RWPE1 (cell line): ENCODE measurements at regions not wholly inside any gene's neighbourhood (a gene's known extent, or its start where the extent isn't known, plus 50 kb on each side); places are given as distances from the start of the nearest gene placed in this dataset.

Experiments
- CTCF ChIA-PET: fragments of 350-600 bp; sonication (Branson Sonifier 250); formaldehyde crosslinking; extraction: SDS; loops from one replicate; lab custom pipeline; 2021; lab: Yijun Ruan, JAX
- POLR2A ChIA-PET: fragments of 400-600 bp; formaldehyde crosslinking; extraction: SDS; loops from one replicate; lab custom pipeline; 2020; ENCODE audit warnings: antibody characterized with exemption; ENCODE audit not compliant: low non-redundant PET; lab: Yijun Ruan, JAX
- DNase-seq: peaks from one replicate; pipeline ENCODE4 v3.0.0; 2012; ENCODE audit warnings: low spot score
- H3K27ac ChIP-seq: fragments of 450-650 bp; 2 replicates; pipeline ENCODE4 v1.5.1; 2017
- TF ChIP-seq, protein P1 (sequence below): fragments of 450-650 bp; conservative IDR thresholded peaks from 2 replicates; pipeline ENCODE4 v1.5.1; 2017; ENCODE audit warnings: low read depth, mild to moderate bottlenecking

DNA sequence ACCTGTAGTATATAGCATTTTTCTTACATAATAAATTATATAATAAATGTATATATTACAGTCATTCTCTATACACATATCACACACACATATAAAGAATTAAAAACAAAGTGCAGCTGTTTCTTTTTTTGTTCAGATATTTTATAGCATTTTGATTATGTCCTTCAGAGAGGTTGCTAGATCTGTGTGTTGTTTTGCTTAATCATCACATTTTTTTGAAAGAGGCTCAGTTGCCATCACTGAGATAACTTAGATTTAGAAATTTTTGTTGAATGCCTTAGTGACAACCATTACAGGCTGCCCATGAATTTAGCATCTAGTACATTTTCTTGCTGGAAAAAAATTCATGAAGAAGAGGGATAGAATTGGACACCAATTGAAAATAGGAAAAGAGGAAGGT lies 545.2 kb upstream of the PCDH9 start:
- H3K27ac ChIP-seq: no peak overlapping the region
- ChIA-PET CTCF (interaction anchor here (0.7 kb wide), 1 partner anchor 40 kb away, joined by 3 read pairs; no protein-coding TSS in a partner anchor), POLR2A (no interaction called here)
- TF ChIP-seq, protein P1, sequence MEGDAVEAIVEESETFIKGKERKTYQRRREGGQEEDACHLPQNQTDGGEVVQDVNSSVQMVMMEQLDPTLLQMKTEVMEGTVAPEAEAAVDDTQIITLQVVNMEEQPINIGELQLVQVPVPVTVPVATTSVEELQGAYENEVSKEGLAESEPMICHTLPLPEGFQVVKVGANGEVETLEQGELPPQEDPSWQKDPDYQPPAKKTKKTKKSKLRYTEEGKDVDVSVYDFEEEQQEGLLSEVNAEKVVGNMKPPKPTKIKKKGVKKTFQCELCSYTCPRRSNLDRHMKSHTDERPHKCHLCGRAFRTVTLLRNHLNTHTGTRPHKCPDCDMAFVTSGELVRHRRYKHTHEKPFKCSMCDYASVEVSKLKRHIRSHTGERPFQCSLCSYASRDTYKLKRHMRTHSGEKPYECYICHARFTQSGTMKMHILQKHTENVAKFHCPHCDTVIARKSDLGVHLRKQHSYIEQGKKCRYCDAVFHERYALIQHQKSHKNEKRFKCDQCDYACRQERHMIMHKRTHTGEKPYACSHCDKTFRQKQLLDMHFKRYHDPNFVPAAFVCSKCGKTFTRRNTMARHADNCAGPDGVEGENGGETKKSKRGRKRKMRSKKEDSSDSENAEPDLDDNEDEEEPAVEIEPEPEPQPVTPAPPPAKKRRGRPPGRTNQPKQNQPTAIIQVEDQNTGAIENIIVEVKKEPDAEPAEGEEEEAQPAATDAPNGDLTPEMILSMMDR: no peak
- DNase-seq: no peak

DNA sequence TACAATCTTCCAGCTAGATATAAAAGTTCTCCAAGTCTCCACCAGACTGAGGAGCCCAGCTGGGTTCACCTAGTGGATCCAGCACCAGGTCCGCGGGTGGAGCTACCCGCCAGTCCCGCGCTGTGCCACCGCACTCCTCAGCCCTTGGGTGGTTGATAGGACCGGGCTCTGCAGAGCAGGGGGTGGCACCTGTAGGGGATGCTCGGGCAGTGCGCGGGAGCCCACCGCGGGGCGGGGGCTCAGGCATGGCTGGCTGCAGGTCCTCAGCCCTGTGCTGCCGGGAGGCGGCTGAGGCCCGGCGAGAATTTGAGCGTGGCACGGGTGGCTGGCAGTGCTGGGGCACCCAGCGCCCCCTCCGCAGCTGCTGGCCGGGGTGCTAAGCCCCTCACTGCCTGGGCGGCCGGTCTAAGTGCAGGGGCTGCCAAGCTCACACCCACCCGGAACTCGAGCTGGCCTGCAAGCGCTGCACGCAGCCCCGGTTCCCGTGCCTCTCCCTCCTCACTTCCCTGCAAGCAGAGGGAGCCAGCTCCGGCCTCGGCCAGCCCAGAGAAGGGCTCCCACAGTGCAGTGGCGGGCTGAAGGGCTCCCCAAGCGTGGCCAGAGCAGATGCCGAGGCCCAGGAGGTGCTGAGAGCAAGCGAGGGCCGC lies 542.8 kb upstream of the PCDH9 start:
- no peak for DNase-seq
- TF ChIP-seq, protein P1: no peak
- ChIA-PET CTCF (interaction anchor here (0.6 kb wide), 1 partner anchor 522 kb away, joined by 4 read pairs; no protein-coding TSS in a partner anchor), POLR2A (no interaction called here)
- H3K27ac ChIP-seq: no peak overlapping the region

DNA sequence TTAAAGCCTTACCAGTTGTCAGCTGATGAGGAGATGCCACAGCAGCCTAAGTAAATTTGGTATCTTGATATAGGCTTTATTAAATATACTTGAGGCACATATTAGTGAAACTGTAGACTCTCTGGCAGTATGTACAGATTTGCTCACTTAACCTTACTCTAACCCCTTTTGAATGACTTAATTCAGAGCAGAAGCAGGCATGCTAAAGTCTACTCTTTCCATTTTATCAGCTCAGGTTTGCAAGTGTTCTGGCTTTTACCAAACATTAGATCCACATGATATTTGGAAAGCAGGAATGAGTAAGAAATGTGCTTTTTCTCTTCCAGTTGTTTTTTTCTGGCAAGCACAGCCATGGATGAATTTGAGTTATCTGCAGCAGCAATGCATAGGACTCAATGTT lies 541.0 kb upstream of the PCDH9 start:
- ChIA-PET POLR2A (no interaction called here), CTCF (interaction anchor here (0.5 kb wide), 1 partner anchor 189 kb away, joined by 3 read pairs; no protein-coding TSS in a partner anchor)
- no peak overlapping the region for H3K27ac ChIP-seq
- TF ChIP-seq, protein P1: no peak
- DNase-seq: no peak

DNA sequence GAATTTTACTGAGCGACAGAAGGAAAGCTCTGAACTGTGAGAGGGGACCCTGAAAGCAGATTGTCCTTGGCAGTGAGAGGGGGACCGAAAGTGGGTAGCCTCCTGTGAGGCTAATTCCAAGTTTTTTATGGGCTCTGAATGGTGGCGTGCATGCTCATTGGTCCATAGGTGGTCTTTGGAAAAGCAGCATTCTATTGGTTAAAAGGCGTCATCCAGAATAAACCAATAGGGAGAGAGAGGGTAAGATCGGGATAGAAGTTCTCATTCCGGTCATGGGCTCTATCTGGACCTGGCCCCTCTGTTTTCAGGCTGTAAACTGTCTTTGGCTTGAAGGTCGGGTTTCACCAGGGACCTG lies 539.8 kb upstream of the PCDH9 start:
- DNase-seq: no peak
- POLR2A ChIA-PET: no interaction called here
- CTCF ChIA-PET: no interaction called here
- TF ChIP-seq, protein P1: no peak
- H3K27ac ChIP-seq: no peak overlapping the region

DNA sequence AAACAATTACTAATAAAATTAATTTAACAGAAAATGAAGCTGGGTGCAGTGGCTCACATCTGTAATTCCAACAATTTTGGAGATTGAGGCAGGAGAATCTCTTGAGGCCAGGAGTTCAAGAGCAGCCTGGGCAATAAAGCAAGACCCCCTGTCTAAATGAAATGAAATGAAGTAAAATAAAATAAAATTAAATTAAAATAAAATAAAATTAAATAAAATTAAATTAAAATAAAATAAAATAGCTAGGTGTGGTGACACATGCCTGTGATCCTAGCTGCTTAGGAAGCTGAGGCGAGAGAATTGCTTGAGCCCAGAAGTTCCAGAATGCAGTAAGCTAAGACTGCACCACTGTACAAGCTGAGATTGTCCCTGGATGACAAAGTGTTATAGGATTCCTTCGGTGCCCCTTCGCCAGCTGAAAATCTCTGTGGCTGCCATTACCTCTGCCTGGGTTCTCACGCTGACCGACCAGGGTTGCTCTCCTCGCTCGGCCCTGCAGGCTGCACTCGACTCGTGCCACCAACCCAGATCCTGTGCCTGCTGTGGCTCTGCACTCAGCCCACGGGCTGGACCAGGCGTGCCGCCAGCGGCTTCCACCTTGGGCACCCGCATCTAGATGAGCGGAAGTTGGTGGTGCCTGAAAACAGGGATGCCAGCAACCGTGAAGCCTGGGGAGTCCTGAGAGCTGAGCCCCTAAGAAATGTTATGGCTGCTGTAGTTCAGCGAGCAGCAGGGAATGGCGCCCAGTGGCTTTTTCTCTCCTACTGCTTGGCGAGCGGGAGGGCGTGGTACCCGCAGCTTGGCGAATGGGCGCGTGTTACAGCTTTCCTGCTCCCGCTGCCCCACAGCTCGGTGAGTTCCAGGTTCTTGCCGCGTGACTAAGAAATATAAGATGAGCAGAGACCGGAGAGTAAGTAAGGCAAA lies 539.2 kb upstream of the PCDH9 start:
- ChIA-PET POLR2A (no interaction called here), CTCF (no interaction called here)
- H3K27ac ChIP-seq: no peak overlapping the region
- TF ChIP-seq, protein P1: no peak
- no peak for DNase-seq

DNA sequence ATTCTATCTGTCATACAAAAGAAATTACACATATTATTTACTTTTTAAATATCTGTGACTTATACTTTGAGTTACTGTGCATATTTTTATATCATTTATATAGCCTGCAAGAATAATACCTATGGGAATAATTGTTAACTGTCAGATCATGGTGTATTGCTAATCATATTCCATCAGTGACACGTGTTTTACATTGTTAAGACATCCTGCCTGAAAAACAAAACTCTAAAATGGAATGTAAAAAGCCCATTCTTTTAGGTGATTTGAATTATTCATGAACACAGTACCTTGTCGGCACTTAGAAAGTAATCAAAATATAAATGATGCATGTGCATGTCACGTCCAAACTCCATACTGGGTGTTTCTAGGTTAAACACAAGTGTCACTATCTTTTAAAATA lies 533.8 kb upstream of the PCDH9 start:
- TF ChIP-seq, protein P1: no peak
- POLR2A ChIA-PET: no interaction called here
- H3K27ac ChIP-seq: no peak overlapping the region
- CTCF ChIA-PET: no interaction called here
- DNase-seq: no peak
